H1 (cell line): ENCODE measurements at regions not wholly inside any gene's neighbourhood (a gene's known extent, or its start where the extent isn't known, plus 50 kb on each side); places are given as distances from the start of the nearest gene placed in this dataset.

Experiments used
- CTCF ChIA-PET: fragments of 300-600 bp; sonication (Branson Sonifier 250); formaldehyde crosslinking; loops from one replicate; lab custom pipeline; 2021; ENCODE audit not compliant: partially characterized antibody; lab: Charles Lee
- POLR2A ChIA-PET: fragments of 300-600 bp; sonication (Branson Sonifier 250); formaldehyde crosslinking; loops from one replicate; lab custom pipeline; 2021; ENCODE audit warnings: inconsistent platforms; ENCODE audit not compliant: partially characterized antibody; lab: Charles Lee
- DNase-seq, 2 experiments: peaks; one replicate each; pipeline versions ENCODE4 v3.0.0 to v3.0.0-alpha.2; 2010 to 2022; ENCODE audit warnings: low spot score in 2 of 2, low read depth in 1 of 2, mixed read lengths in 1 of 2
- FAIRE-seq: peaks from 2 replicates; lab custom pipeline; 2011; peaks lifted over from hg19 to GRCh38; lab: Jason Lieb, UNC
- H2AFZ ChIP-seq: 2 replicates; pipeline ENCODE4 v1.8.1; 2012; ENCODE audit warnings: low read length, inconsistent platforms
- H2AK5ac ChIP-seq: 2 replicates; pipeline ENCODE4 v1.6.1; 2013; ENCODE audit warnings: low read depth, low read length
- H2BK120ac ChIP-seq: replicated peaks from 2 replicates; pipeline ENCODE3; 2013; ENCODE audit warnings: low read depth, low read length, inconsistent platforms
- H2BK12ac ChIP-seq: 2 replicates; pipeline ENCODE4 v1.6.1; 2013; ENCODE audit warnings: low read depth, low read length
- H2BK15ac ChIP-seq: 2 replicates; pipeline ENCODE4 v1.6.1; 2013; ENCODE audit warnings: low read length
- H2BK20ac ChIP-seq: 2 replicates; pipeline ENCODE4 v1.6.1; 2013; ENCODE audit warnings: low read length
- H2BK5ac ChIP-seq: 2 replicates; pipeline ENCODE4 v1.6.1; 2013; ENCODE audit warnings: low read depth, low read length
- H3K14ac ChIP-seq: 2 replicates; pipeline ENCODE4 v1.6.1; 2013; ENCODE audit warnings: inconsistent platforms; ENCODE audit not compliant: insufficient read length
- H3K18ac ChIP-seq: 2 replicates; pipeline ENCODE4 v1.6.1; 2013; ENCODE audit warnings: low read length; ENCODE audit errors: extremely low read depth
- H3K23ac ChIP-seq: 2 replicates; pipeline ENCODE4 v1.6.1; 2013; ENCODE audit warnings: inconsistent platforms; ENCODE audit not compliant: insufficient read length
- H3K23me2 ChIP-seq: 2 replicates; pipeline ENCODE4 v1.6.1; 2013; ENCODE audit warnings: low read depth, low read length
- H3K27ac ChIP-seq: 2 replicates; pipeline ENCODE4 v1.6.1; 2011; ENCODE audit warnings: low read depth, low read length, inconsistent platforms
- H3K27me3 ChIP-seq, 4 experiments: replicated peaks in 1 of 4; 1 replicate in 1 of 4; 2 replicates in 3 of 4; pipeline versions ENCODE4 v1.6.1 to v1.8.1; 2011 to 2013; ENCODE audit warnings: low read length in 3 of 4, mild to moderate bottlenecking in 3 of 4, inconsistent platforms in 2 of 4, mixed read lengths in 2 of 4, moderate library complexity in 1 of 4; ENCODE audit not compliant: control insufficient read depth in 3 of 4, insufficient read depth in 3 of 4; ENCODE audit errors: extremely low read depth in 1 of 4
- H3K36me3 ChIP-seq, 4 experiments: 2 replicates each; pipeline versions ENCODE4 v1.6.1 to v1.8.1; 2011 to 2013; ENCODE audit warnings: mild to moderate bottlenecking in 4 of 4, low read length in 3 of 4, moderate library complexity in 2 of 4, control low read depth in 1 of 4, inconsistent platforms in 1 of 4; ENCODE audit not compliant: insufficient read depth in 4 of 4, control insufficient read depth in 2 of 4
- H3K4ac ChIP-seq: replicated peaks from 2 replicates; pipeline ENCODE3; 2013; ENCODE audit warnings: low read length, low read depth, mixed read lengths, inconsistent platforms; ENCODE audit not compliant: insufficient read length
- H3K4me1 ChIP-seq, 4 experiments: replicated peaks in 1 of 4; 1 replicate in 1 of 4; 2 replicates in 3 of 4; pipeline versions ENCODE4 v1.6.1 to v1.8.1; 2011 to 2013; ENCODE audit warnings: low read length in 3 of 4, inconsistent platforms in 2 of 4, mixed read lengths in 1 of 4; ENCODE audit not compliant: insufficient read depth in 4 of 4, control insufficient read depth in 3 of 4
- H3K4me2 ChIP-seq, 2 experiments: 2 replicates each; pipeline versions ENCODE4 v1.6.1 to v1.8.1; 2011 to 2013; ENCODE audit warnings: low read depth in 2 of 2, low read length in 2 of 2, control low read depth in 1 of 2, inconsistent platforms in 1 of 2, mild to moderate bottlenecking in 1 of 2; ENCODE audit not compliant: insufficient read depth in 1 of 2
- H3K4me3 ChIP-seq, 4 experiments: fragments of 200-600, 300-600 bp in 1 of 4; sonication (generic), shearing (Covaris generic), sonication (Bioruptor Twin) in 1 of 4; 2 replicates each; pipeline versions ENCODE4 v1.5.1 to v1.8.1; 2011 to 2016; ENCODE audit warnings: low read length in 4 of 4, low read depth in 3 of 4, control low read depth in 2 of 4, inconsistent platforms in 2 of 4, mild to moderate bottlenecking in 2 of 4, mixed read lengths in 1 of 4, moderate library complexity in 1 of 4; ENCODE audit not compliant: insufficient read depth in 2 of 4; ENCODE audit errors: extremely low read depth in 1 of 4
- H3K56ac ChIP-seq: replicated peaks from 2 replicates; pipeline ENCODE3; 2013; ENCODE audit warnings: low read depth, mild to moderate bottlenecking, mixed read lengths, low read length, inconsistent platforms; ENCODE audit not compliant: insufficient read length
- H3K79me1 ChIP-seq: 2 replicates; pipeline ENCODE4 v1.6.1; 2013; ENCODE audit warnings: low read depth, low read length, control low read depth
- H3K79me2 ChIP-seq, 2 experiments: 2 replicates each; pipeline versions ENCODE4 v1.6.1 to v1.8.1; 2012 to 2013; ENCODE audit warnings: low read length in 2 of 2, mild to moderate bottlenecking in 2 of 2, inconsistent platforms in 1 of 2; ENCODE audit not compliant: insufficient read depth in 2 of 2, control insufficient read depth in 1 of 2
- H3K9ac ChIP-seq, 4 experiments: replicated peaks in 1 of 4; 1 replicate in 1 of 4; 2 replicates in 3 of 4; pipeline versions ENCODE4 v1.6.1 to v1.8.1; 2011 to 2013; ENCODE audit warnings: low read depth in 3 of 4, low read length in 3 of 4, control low read depth in 2 of 4, mild to moderate bottlenecking in 2 of 4, moderate library complexity in 2 of 4, inconsistent platforms in 1 of 4; ENCODE audit errors: extremely low read depth in 1 of 4
- H3K9me3 ChIP-seq, 2 experiments: 2 replicates each; pipeline versions ENCODE4 v1.6.1 to v1.8.1; 2012 to 2013; ENCODE audit warnings: mild to moderate bottlenecking in 2 of 2, moderate library complexity in 2 of 2, control low read depth in 1 of 2, inconsistent platforms in 1 of 2, low read depth in 1 of 2, low read length in 1 of 2, mixed read lengths in 1 of 2; ENCODE audit not compliant: insufficient read depth in 2 of 2
- H4K20me1 ChIP-seq, 2 experiments: replicated peaks in 1 of 2; 2 replicates each; pipeline versions ENCODE3 to v1.8.1; 2011 to 2013; ENCODE audit warnings: inconsistent platforms in 2 of 2, low read length in 2 of 2, mild to moderate bottlenecking in 1 of 2; ENCODE audit not compliant: insufficient read depth in 2 of 2, control insufficient read depth in 1 of 2
- H4K5ac ChIP-seq: 2 replicates; pipeline ENCODE4 v1.6.1; 2013; ENCODE audit warnings: low read length, low read depth, mixed read lengths, inconsistent platforms; ENCODE audit not compliant: insufficient read length
- H4K8ac ChIP-seq: 2 replicates; pipeline ENCODE4 v1.8.0; 2013; ENCODE audit warnings: mild to moderate bottlenecking, moderate library complexity, low read length, inconsistent platforms; ENCODE audit not compliant: insufficient read depth; ENCODE audit errors: extremely low read depth
- H4K91ac ChIP-seq: replicated peaks from 2 replicates; pipeline ENCODE3; 2013; ENCODE audit warnings: low read length, mixed read lengths, inconsistent platforms; ENCODE audit not compliant: insufficient read length
- CHD2 ChIP-seq: IDR thresholded peaks from 2 replicates; pipeline ENCODE4 v1.6.1; 2012; ENCODE audit warnings: low read length, improper control_type of control experiment
- KDM5A ChIP-seq: fragments of 200-600 bp; IDR thresholded peaks from 2 replicates; pipeline ENCODE4 v1.7.1; 2012; ENCODE audit warnings: mild to moderate bottlenecking, low read length, inconsistent platforms, mixed read lengths
- MAFK ChIP-seq: IDR thresholded peaks from 2 replicates; pipeline ENCODE4 v1.6.1; 2012; ENCODE audit warnings: low read depth, mild to moderate bottlenecking, improper control_type of control experiment, low read length
- RAD21 ChIP-seq, 2 experiments: IDR thresholded peaks in 1 of 2; conservative IDR thresholded peaks in 1 of 2; 2 replicates each; pipeline ENCODE4 v1.6.1; 2011; ENCODE audit warnings: low read depth in 2 of 2, low read length in 2 of 2, improper control_type of control experiment in 1 of 2, inconsistent platforms in 1 of 2, mild to moderate bottlenecking in 1 of 2, moderate library complexity in 1 of 2
- SUZ12 ChIP-seq: fragments of 200-600 bp; sonication (generic); IDR thresholded peaks from 2 replicates; pipeline ENCODE4 v1.6.1; 2012; ENCODE audit warnings: mild to moderate bottlenecking, inconsistent platforms, low read length, moderate library complexity, mixed read lengths
- WGBS, 2 experiments: shearing (Covaris generic) in 1 of 2; methylation state at CpG; one replicate each; pipeline versions ENCODE4 v1.1.6 to v1.1.7; 2013 to 2015; ENCODE audit warnings: low lambda C conversion rate in 2 of 2, mixed read lengths in 2 of 2, inconsistent platforms in 1 of 2, low coverage in 1 of 2, missing lambda C conversion rate in 1 of 2; ENCODE audit not compliant: insufficient replicate concordance in 2 of 2, insufficient coverage in 1 of 2, insufficient read length in 1 of 2; ENCODE audit errors: extremely low coverage in 1 of 2, missing lambda C conversion rate in 1 of 2; 5-methylcytosine and 5-hydroxymethylcytosine counted together
- TF ChIP-seq, protein P1 (sequence below): IDR thresholded peaks from 2 replicates; pipeline ENCODE4 v1.6.1; 2012; ENCODE audit warnings: inconsistent platforms

DNA sequence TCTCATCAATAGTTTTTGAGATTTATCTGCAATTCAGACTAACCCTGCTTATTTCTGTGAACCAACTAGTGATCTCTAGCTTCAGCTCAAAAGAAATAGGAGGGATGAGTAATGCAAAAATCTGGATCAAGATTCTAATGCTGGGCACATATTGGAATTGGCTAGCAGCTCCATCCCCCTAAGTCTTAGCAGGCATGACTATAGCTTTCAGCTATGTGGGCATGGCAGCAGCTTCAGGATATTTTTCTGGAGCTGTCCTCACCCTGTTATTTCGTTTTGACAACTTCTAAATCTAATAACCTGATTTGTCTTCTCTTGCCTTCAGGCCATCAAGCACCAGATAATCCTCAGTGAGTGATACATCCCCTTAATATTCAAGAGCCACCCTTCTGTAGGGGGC, 50.8 kb upstream of the GNPDA2 start:
- H3K79me2 ChIP-seq, result no peaks in the 10 kb centered on the region
- no peak overlapping the region for H4K8ac ChIP-seq
- H2AFZ ChIP-seq, result no peak overlapping the region
- H3K4me1 ChIP-seq, result no peaks in the 10 kb centered on the region
- no peak overlapping the region for H3K23ac ChIP-seq
- H3K9ac ChIP-seq, result no peak overlapping the region
- no peak overlapping the region for H2BK20ac ChIP-seq
- TF ChIP-seq MAFK (no peak), KDM5A (no peak), RAD21 (IDR thresholded peaks at IDR 0.05 in 1 of 2, conservative IDR thresholded peaks at IDR 0.05 in 1 of 2; ENCODE audit: low read depth in 2 of 2, low read length in 2 of 2) (no peak), CHD2 (no peak), SUZ12 (no peak)
- TF ChIP-seq, protein P1, sequence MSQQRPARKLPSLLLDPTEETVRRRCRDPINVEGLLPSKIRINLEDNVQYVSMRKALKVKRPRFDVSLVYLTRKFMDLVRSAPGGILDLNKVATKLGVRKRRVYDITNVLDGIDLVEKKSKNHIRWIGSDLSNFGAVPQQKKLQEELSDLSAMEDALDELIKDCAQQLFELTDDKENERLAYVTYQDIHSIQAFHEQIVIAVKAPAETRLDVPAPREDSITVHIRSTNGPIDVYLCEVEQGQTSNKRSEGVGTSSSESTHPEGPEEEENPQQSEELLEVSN, result no peak
- H3K27ac ChIP-seq, result no peak overlapping the region
- no peak overlapping the region for H4K91ac ChIP-seq
- no peaks in the 10 kb centered on the region for H4K20me1 ChIP-seq
- H3K4me3 ChIP-seq, result no peak overlapping the region
- H3K36me3 ChIP-seq, result no peaks in the 10 kb centered on the region; a peak in 2 of 8 replicates
- no peak overlapping the region for H3K14ac ChIP-seq
- no peak overlapping the region for H2BK15ac ChIP-seq
- no peak overlapping the region for H3K56ac ChIP-seq
- H3K18ac ChIP-seq, result no peak overlapping the region
- peaks cover 30 to 32% of the 10 kb centered on the region in 2 experiments for H3K9me3 ChIP-seq
- no peaks in the 10 kb centered on the region for H3K79me1 ChIP-seq
- H3K23me2 ChIP-seq, result no peaks in the 10 kb centered on the region
- FAIRE-seq (no peak), DNase-seq (no peak)
- H4K5ac ChIP-seq, result no peak overlapping the region
- no peak overlapping the region for H2BK120ac ChIP-seq
- no peak overlapping the region for H2BK5ac ChIP-seq
- ChIA-PET POLR2A (no interaction called here), CTCF (no interaction called here)
- 83% methylated on average over 1 of the region's 1 CpG; no CpG with 5 or more reads in 1 of the 2 experiments for WGBS, 2 experiments
- no peak overlapping the region for H3K4me2 ChIP-seq
- H3K27me3 ChIP-seq, result no peaks in the 10 kb centered on the region
- no peak overlapping the region for H3K4ac ChIP-seq
- H2BK12ac ChIP-seq, result no peak overlapping the region
- no peak overlapping the region for H2AK5ac ChIP-seq
